Neural crest cell (in vitro differentiated cells): ENCODE measurements at regions not wholly inside any gene's neighbourhood (a gene's known extent, or its start where the extent isn't known, plus 50 kb on each side); places are given as distances from the start of the nearest gene placed in this dataset.

Experiments
- DNase-seq: peaks from one replicate; pipeline ENCODE4 v3.0.0; 2021; ENCODE audit warnings: low read depth, mixed read lengths, low spot score
- H3K27ac Mint-ChIP-seq: one replicate; pipeline ENCODE4 v1.8.0; 2021; ENCODE audit warnings: mild to moderate bottlenecking, mixed read lengths; ENCODE audit not compliant: unreplicated experiment
- H3K27me3 Mint-ChIP-seq: 2 replicates; pipeline ENCODE4 v1.8.0; 2021; ENCODE audit warnings: low read depth, mild to moderate bottlenecking, mixed read lengths
- H3K36me3 Mint-ChIP-seq: 2 replicates; pipeline ENCODE4 v1.8.0; 2021; ENCODE audit warnings: low read depth, mild to moderate bottlenecking, mixed read lengths
- H3K4me1 Mint-ChIP-seq: 2 replicates; pipeline ENCODE4 v1.8.0; 2021; ENCODE audit warnings: mixed read lengths
- H3K4me3 Mint-ChIP-seq: one replicate; pipeline ENCODE4 v1.8.0; 2021; ENCODE audit warnings: mild to moderate bottlenecking, mixed read lengths
- H3K9me3 Mint-ChIP-seq: 2 replicates; pipeline ENCODE4 v1.8.0; 2021; ENCODE audit warnings: mixed read lengths
- TF ChIP-seq, protein P1 (sequence below): fragments of 200-600 bp; sonication (generic); conservative IDR thresholded peaks from 2 replicates; pipeline ENCODE4 v1.5.0; 2021; ENCODE audit warnings: antibody characterized with exemption, mild to moderate bottlenecking

DNA sequence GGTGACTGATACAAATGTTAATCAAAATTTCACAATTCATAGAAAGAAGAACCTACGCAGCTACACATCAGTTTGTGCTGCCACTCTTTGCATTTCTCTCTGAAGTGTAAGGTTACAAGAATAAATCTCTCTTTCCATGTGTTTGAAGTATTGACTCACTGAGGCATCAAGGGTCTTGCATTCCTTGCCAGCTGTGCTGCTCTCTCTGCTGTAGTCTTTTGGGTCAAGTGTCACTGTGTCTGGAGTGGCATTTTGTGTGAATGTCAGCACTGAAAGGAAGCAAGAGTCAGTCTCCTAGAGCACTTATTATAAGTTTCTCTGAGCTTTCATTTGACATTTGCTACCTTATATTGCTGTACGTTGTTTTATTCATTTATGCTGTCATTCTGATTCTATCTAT is 1696.1 kb upstream of the LRRTM1 start:
- Mint-ChIP-seq H3K27me3 (no peaks in the 10 kb centered on the region), H3K4me1 (peaks cover 8% of the 10 kb centered on the region), H3K27ac (no peak overlapping the region), H3K36me3 (no peaks in the 10 kb centered on the region), H3K9me3 (no peaks in the 10 kb centered on the region), H3K4me3 (no peak overlapping the region)
- no peak for DNase-seq
- TF ChIP-seq, protein P1, sequence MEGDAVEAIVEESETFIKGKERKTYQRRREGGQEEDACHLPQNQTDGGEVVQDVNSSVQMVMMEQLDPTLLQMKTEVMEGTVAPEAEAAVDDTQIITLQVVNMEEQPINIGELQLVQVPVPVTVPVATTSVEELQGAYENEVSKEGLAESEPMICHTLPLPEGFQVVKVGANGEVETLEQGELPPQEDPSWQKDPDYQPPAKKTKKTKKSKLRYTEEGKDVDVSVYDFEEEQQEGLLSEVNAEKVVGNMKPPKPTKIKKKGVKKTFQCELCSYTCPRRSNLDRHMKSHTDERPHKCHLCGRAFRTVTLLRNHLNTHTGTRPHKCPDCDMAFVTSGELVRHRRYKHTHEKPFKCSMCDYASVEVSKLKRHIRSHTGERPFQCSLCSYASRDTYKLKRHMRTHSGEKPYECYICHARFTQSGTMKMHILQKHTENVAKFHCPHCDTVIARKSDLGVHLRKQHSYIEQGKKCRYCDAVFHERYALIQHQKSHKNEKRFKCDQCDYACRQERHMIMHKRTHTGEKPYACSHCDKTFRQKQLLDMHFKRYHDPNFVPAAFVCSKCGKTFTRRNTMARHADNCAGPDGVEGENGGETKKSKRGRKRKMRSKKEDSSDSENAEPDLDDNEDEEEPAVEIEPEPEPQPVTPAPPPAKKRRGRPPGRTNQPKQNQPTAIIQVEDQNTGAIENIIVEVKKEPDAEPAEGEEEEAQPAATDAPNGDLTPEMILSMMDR = no peak

DNA sequence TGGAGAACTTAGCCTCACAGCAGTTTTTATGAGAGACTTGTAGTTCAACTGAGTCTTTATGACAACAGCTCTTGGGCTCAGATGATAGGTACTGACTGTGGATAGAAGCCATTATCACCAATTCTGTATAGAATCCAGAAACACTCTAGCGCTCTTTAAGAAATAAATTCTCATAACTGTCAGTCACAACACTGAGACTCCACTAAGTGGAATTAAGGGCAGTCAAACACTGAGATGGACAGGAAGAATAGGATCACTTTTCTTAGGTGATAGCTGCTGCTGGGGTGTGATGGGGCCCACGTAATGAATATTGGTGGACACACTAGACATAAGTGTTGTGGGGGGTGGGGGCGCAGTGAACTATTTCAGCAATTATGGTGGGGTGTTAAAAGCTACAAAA is 1691.8 kb upstream of the LRRTM1 start:
- H3K27ac Mint-ChIP-seq = no peak overlapping the region
- H3K9me3 Mint-ChIP-seq = peaks cover 3% of the 10 kb centered on the region
- H3K27me3 Mint-ChIP-seq = no peaks in the 10 kb centered on the region
- no peak for DNase-seq
- no peaks in the 10 kb centered on the region for H3K4me1 Mint-ChIP-seq
- H3K36me3 Mint-ChIP-seq = no peaks in the 10 kb centered on the region
- no peak overlapping the region for H3K4me3 Mint-ChIP-seq
- TF ChIP-seq, protein P1 = no peak

DNA sequence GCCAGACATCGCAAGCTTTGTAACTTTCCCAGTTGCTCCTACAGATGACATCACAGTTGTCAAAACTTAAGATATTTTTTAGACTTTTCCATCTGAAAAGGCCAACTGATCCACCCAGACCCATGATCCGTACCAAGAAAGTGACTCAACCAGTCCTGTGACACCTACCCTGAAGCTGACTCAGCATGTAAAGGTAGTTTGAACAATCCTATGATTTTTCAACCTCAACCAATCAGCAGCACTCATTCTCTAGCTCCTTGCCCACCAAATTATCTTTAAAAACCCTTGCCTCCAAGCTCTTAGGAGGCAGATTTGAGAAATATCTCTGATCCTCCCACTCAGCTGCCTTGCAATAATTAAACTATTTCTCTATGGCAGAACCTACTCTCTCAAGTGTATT is 1686.7 kb upstream of the LRRTM1 start:
- H3K27ac Mint-ChIP-seq = no peak overlapping the region
- TF ChIP-seq, protein P1 = no peak
- H3K4me3 Mint-ChIP-seq = no peak overlapping the region
- H3K36me3 Mint-ChIP-seq = no peaks in the 10 kb centered on the region
- peaks cover 3% of the 10 kb centered on the region for H3K9me3 Mint-ChIP-seq
- no peaks in the 10 kb centered on the region for H3K27me3 Mint-ChIP-seq
- DNase-seq = no peak
- H3K4me1 Mint-ChIP-seq = no peaks in the 10 kb centered on the region

DNA sequence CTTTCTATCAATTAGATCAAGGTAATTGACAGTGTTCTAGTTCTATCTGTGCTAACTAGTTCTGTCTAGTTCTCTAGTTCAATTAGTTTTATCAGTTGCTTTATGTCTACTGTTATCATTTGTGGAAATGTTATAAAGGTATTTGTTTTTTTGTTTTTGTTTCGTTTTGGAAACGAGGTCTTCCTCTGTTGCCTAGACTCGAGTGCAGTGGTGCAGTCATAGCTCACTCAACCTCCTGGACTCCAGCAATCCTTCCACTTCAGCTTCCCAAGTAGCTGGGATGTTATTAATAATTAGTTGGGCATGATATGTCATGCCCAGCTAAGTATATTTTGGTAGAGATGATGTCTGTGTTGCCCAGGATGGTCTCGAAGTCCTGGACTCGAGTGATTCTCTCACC is 1682.8 kb upstream of the LRRTM1 start:
- TF ChIP-seq, protein P1 = no peak
- Mint-ChIP-seq H3K27me3 (no peaks in the 10 kb centered on the region), H3K9me3 (peaks cover 8% of the 10 kb centered on the region), H3K36me3 (no peaks in the 10 kb centered on the region), H3K4me1 (no peaks in the 10 kb centered on the region), H3K4me3 (no peak overlapping the region), H3K27ac (no peak overlapping the region)
- no peak for DNase-seq

DNA sequence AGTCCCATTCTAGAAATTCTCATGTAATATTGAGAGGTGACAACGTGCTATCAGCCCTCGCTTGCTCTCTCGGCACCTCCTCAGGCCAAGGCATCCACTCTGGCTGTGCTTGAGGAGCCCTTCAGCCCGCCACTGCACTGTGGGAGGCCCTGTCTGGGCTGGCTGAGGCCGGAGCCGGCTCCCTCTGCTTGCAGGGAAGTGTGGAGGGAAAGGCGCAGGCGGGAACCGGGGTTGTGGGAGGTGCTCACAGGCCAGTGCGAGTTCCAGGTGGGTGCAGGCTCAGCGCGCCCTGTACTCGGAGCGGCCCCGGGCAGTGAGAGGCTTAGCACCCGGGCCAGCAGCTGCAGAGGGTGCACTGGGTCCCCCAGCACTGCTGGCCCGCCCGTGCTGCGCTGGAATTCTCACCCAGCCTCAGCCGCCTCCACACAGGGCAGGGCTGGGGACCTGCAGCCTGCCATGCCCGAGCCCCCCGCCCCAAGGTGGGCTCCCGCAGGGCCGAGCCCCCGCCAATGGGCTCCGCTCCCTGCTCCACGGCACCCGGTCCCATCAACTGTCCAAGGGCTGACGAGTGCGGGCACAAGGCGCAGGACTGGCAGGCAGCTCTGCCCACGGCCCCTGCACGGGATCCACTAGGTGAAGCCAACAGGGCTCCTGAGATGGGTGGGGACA is 1680.6 kb upstream of the LRRTM1 start:
- no peak overlapping the region for H3K4me3 Mint-ChIP-seq
- TF ChIP-seq, protein P1 = no peak
- no peaks in the 10 kb centered on the region for H3K4me1 Mint-ChIP-seq
- peaks cover 6% of the 10 kb centered on the region for H3K9me3 Mint-ChIP-seq
- no peak for DNase-seq
- H3K27ac Mint-ChIP-seq = peak overlapping the region; percentile 19
- no peaks in the 10 kb centered on the region for H3K27me3 Mint-ChIP-seq
- H3K36me3 Mint-ChIP-seq = no peaks in the 10 kb centered on the region

DNA sequence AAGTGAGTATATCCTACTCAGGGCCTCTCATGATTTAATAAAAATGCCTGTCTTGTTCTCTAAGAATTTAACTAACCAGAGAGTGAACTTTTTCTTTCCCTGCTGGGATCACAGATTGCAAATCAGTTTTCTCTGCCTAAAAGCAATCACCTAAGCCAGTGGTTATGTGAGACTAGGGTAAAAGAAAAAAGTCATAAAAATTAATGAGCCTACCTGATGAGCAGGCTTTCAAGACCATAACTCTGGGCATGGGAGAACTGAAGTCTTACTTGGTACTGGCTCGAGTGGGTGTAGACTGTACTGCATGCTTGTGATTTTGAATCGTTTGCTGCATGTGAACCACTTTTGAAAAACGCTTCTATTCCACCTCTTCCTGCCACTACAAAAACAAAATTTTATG is 1677.0 kb upstream of the LRRTM1 start:
- DNase-seq = no peak
- TF ChIP-seq, protein P1 = no peak
- Mint-ChIP-seq H3K36me3 (no peaks in the 10 kb centered on the region), H3K27ac (no peak overlapping the region), H3K4me1 (no peaks in the 10 kb centered on the region), H3K9me3 (peaks cover 6% of the 10 kb centered on the region), H3K27me3 (no peaks in the 10 kb centered on the region), H3K4me3 (no peak overlapping the region)
